ENCODE measurements at regions not wholly inside any gene's neighbourhood (a gene's known extent, or its start where the extent isn't known, plus 50 kb on each side); places are given as distances from the start of the nearest gene placed in this dataset.

GRCh38 chr7:156324201-156324600, 316.4 kb upstream of the RNF32 start:
- no peak for TF ChIP-seq GATA3 (IDR thresholded peaks at IDR 0.05; ENCODE audit: low read depth, low read length)
- TF ChIP-seq GATA2 (IDR thresholded peaks at IDR 0.05; ENCODE audit: low read depth, low read length) = no peak

All from SH-SY5Y (cell line).